Activated CD8-positive, alpha-beta T cell treated with anti-CD3 and anti-CD28 coated beads for 36 hours (primary cell): ENCODE measurements at regions not wholly inside any gene's neighbourhood (a gene's known extent, or its start where the extent isn't known, plus 50 kb on each side); places are given as distances from the start of the nearest gene placed in this dataset.

ENCODE experiments used
- ATAC-seq: fragments of 200-7000 bp; cut with Tn5 transposase; one replicate; pipeline ENCODE4 v1.10.0; 2021; ENCODE audit warnings: mild to moderate bottlenecking, moderate library complexity
- CTCF ChIA-PET: fragments of 350-600 bp; sonication (Branson Sonifier 250); formaldehyde crosslinking; loops from one replicate; lab custom pipeline; 2021; ENCODE audit warnings: antibody characterized with exemption; lab: Charles Lee
- POLR2A ChIA-PET: fragments of 350-600 bp; sonication (Branson Sonifier 250); formaldehyde crosslinking; loops from one replicate; lab custom pipeline; 2021; ENCODE audit warnings: antibody characterized with exemption; lab: Charles Lee
- DNase-seq: peaks from one replicate; pipeline ENCODE4 v3.0.0-alpha.2; 2020
- H3K27ac Mint-ChIP-seq: one replicate; pipeline ENCODE4 v1.8.0; 2021; ENCODE audit warnings: mild to moderate bottlenecking, mixed read lengths
- H3K27me3 Mint-ChIP-seq: one replicate; pipeline ENCODE4 v1.8.0; 2021; ENCODE audit warnings: mixed read lengths
- H3K36me3 Mint-ChIP-seq: one replicate; pipeline ENCODE4 v1.8.0; 2021; ENCODE audit warnings: low read depth, mixed read lengths
- H3K4me1 Mint-ChIP-seq: one replicate; pipeline ENCODE4 v1.8.0; 2021; ENCODE audit warnings: low read depth, mixed read lengths
- H3K4me3 Mint-ChIP-seq: one replicate; pipeline ENCODE4 v1.8.0; 2021; ENCODE audit warnings: mild to moderate bottlenecking, moderate library complexity, mixed read lengths
- H3K9me3 Mint-ChIP-seq: one replicate; pipeline ENCODE4 v1.8.0; 2021; ENCODE audit warnings: mixed read lengths
- CTCF ChIP-seq: fragments of 200-600 bp; IDR thresholded peaks from one replicate; pipeline ENCODE4 v1.8.0; 2022; ENCODE audit warnings: antibody characterized with exemption, mild to moderate bottlenecking
- intact Hi-C: fragments of 100-400 bp; cut with micrococcal nuclease; formaldehyde crosslinking; loops from one replicate; pipeline ENCODE4 v1.10.0; 2022

- Mint-ChIP-seq H3K9me3 (no peaks in the 10 kb centered on the region), H3K4me1 (no peaks in the 10 kb centered on the region), H3K27ac (no peak overlapping the region), H3K4me3 (no peak overlapping the region), H3K27me3 (no peaks in the 10 kb centered on the region), H3K36me3 (no peaks in the 10 kb centered on the region)
- TF ChIP-seq CTCF, result no peak
- ChIA-PET POLR2A (no interaction called here), CTCF (no interaction called here)
- DNase-seq (no peak), ATAC-seq (no peak)
- intact Hi-C loops, result no loop called here
These were observed 449.0 kb downstream of the ETV1 start for GRCh38 chr7:13540429-13540828.

- no peaks in the 10 kb centered on the region for H3K4me1 Mint-ChIP-seq
These were observed 448.1 kb downstream of the ETV1 start for GRCh38 chr7:13541326-13541725.

GRCh38 chr7:13542451-13542850 is 447.0 kb downstream of the ETV1 start:
- Mint-ChIP-seq H3K4me1 (no peaks in the 10 kb centered on the region), H3K4me3 (no peak overlapping the region), H3K9me3 (no peaks in the 10 kb centered on the region), H3K36me3 (no peaks in the 10 kb centered on the region), H3K27me3 (no peaks in the 10 kb centered on the region), H3K27ac (no peak overlapping the region)
- ChIA-PET CTCF (no interaction called here), POLR2A (no interaction called here)
- ATAC-seq (no peak), DNase-seq (no peak)
- no peak for TF ChIP-seq CTCF
- intact Hi-C loops, result no loop called here

More at GRCh38 chr7:13541326-13541725, 448.1 kb downstream of the ETV1 start:
- POLR2A ChIA-PET, result no interaction called here
- Mint-ChIP-seq H3K4me3 (no peak overlapping the region), H3K36me3 (no peaks in the 10 kb centered on the region), H3K27ac (no peak overlapping the region), H3K9me3 (no peaks in the 10 kb centered on the region), H3K27me3 (no peaks in the 10 kb centered on the region)
- CTCF ChIA-PET, result no interaction called here
- intact Hi-C loops, result no loop called here
- no peak for DNase-seq
- no peak for ATAC-seq
- TF ChIP-seq CTCF, result no peak

DNA sequence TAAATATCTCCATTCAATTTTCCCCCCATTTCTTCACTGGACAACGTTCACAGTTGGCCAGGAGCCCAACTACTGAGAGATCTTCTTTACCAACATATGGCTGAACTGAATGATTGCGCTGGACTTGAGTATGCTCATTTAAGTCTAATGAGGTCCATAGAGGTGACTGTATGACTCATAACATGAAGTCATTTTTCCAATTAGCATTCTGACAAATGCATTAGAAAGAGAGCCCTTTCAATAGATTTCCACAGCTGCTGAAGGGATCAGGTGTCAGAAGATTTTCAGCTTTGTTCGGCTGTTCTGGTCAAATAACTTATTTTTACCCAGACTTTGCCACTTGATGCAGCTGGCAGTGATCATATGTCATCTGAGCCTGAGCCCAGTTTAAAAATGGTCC is 438.0 kb downstream of the ETV1 start:
- POLR2A ChIA-PET, result no interaction called here
- H3K9me3 Mint-ChIP-seq, result no peaks in the 10 kb centered on the region
- ATAC-seq, result no peak
- H3K27me3 Mint-ChIP-seq, result no peaks in the 10 kb centered on the region
- H3K4me3 Mint-ChIP-seq, result no peak overlapping the region
- CTCF ChIA-PET, result no interaction called here
- no peaks in the 10 kb centered on the region for H3K4me1 Mint-ChIP-seq
- intact Hi-C loops, result no loop called here
- no peak overlapping the region for H3K27ac Mint-ChIP-seq
- DNase-seq, result no peak
- no peaks in the 10 kb centered on the region for H3K36me3 Mint-ChIP-seq
- TF ChIP-seq CTCF, result no peak

- Mint-ChIP-seq H3K36me3 (no peaks in the 10 kb centered on the region), H3K4me3 (no peak overlapping the region), H3K9me3 (peaks cover 4% of the 10 kb centered on the region), H3K4me1 (no peaks in the 10 kb centered on the region), H3K27me3 (no peaks in the 10 kb centered on the region), H3K27ac (no peak overlapping the region)
- DNase-seq, result no peak
- no peak for TF ChIP-seq CTCF
- ATAC-seq, result no peak
- intact Hi-C loops, result no loop called here
- ChIA-PET CTCF (no interaction called here), POLR2A (no interaction called here)
These were observed 429.0 kb downstream of the ETV1 start for GRCh38 chr7:13560441-13560840.
